PC-9 (cell line): ENCODE measurements at regions not wholly inside any gene's neighbourhood (a gene's known extent, or its start where the extent isn't known, plus 50 kb on each side); places are given as distances from the start of the nearest gene placed in this dataset.
A peak's percentile ranks its signal among the peaks of the same experiment; 100 is the strongest.

ENCODE experiments used
- BruUV-seq: library from RNA; stranded (reverse); fragments of 400-500 nt; replicated peaks from 2 replicates; lab custom pipeline; 2021; lab: Mats Ljungman, UMichigan
- CTCF ChIA-PET: fragments of 300-600 bp; sonication (Branson Sonifier 250); formaldehyde crosslinking; loops from one replicate; lab custom pipeline; 2022; ENCODE audit warnings: antibody characterized with exemption; lab: Charles Lee
- POLR2A ChIA-PET: fragments of 300-600 bp; sonication (Branson Sonifier 250); formaldehyde crosslinking; loops from one replicate; lab custom pipeline; 2022; ENCODE audit warnings: antibody characterized with exemption; ENCODE audit not compliant: unreplicated experiment; lab: Charles Lee
- DNase-seq, 2 experiments: peaks; one replicate each; pipeline versions ENCODE4 v3.0.0 to v3.0.0-alpha.2; 2015 to 2022; ENCODE audit warnings: mixed read lengths in 1 of 2
- H2AFZ ChIP-seq: fragments of 200-600 bp; sonication (generic); 2 replicates; pipeline ENCODE4 v1.8.1; 2017; ENCODE audit warnings: antibody characterized with exemption
- H3F3A ChIP-seq: fragments of 200-600 bp; sonication (generic); 2 replicates; pipeline ENCODE4 v1.8.1; 2017; ENCODE audit warnings: antibody characterized with exemption, mild to moderate bottlenecking, low read depth; ENCODE audit not compliant: insufficient read depth
- H3K27ac ChIP-seq: fragments of 200-600 bp; sonication (generic); 2 replicates; pipeline ENCODE4 v1.6.1; 2016; ENCODE audit warnings: mixed run types
- H3K27me3 ChIP-seq: fragments of 200-600 bp; sonication (generic); 2 replicates; pipeline ENCODE4 v1.6.1; 2016; ENCODE audit warnings: low read depth, mixed run types; ENCODE audit not compliant: insufficient read depth
- H3K36me3 ChIP-seq: fragments of 200-600 bp; sonication (generic); 2 replicates; pipeline ENCODE4 v1.6.1; 2016; ENCODE audit warnings: low read depth, mixed run types
- H3K4me1 ChIP-seq: fragments of 200-600 bp; sonication (generic); replicated peaks from 2 replicates; pipeline ENCODE4 v1.6.1; 2016; ENCODE audit warnings: mixed run types; ENCODE audit not compliant: insufficient read depth
- H3K4me2 ChIP-seq: fragments of 200-600 bp; sonication (generic); 2 replicates; pipeline ENCODE4 v1.6.1; 2017; ENCODE audit warnings: mixed run types
- H3K4me3 ChIP-seq: fragments of 200-600 bp; sonication (generic); 2 replicates; pipeline ENCODE4 v1.6.1; 2016; ENCODE audit warnings: mixed run types
- H3K79me2 ChIP-seq: fragments of 200-600 bp; sonication (generic); 2 replicates; pipeline ENCODE4 v1.6.1; 2017; ENCODE audit warnings: low read depth, mixed run types
- H3K9me2 ChIP-seq: fragments of 200-600 bp; sonication (generic); 2 replicates; pipeline ENCODE4 v1.8.1; 2017; ENCODE audit warnings: mild to moderate bottlenecking; ENCODE audit not compliant: insufficient read depth
- H3K9me3 ChIP-seq: fragments of 200-600 bp; sonication (generic); 2 replicates; pipeline ENCODE4 v1.8.1; 2016; ENCODE audit warnings: low read depth; ENCODE audit not compliant: insufficient read depth
- H4K20me1 ChIP-seq: fragments of 200-600 bp; sonication (generic); 2 replicates; pipeline ENCODE4 v1.8.1; 2017; ENCODE audit not compliant: insufficient read depth
- CTCF ChIP-seq: fragments of 200-600 bp; sonication (generic); conservative IDR thresholded peaks from 2 replicates; pipeline ENCODE4 v1.6.1; 2017; ENCODE audit warnings: mixed run types, antibody characterized with exemption, mild to moderate bottlenecking, moderate library complexity
- EZH2 ChIP-seq: fragments of 200-600 bp; sonication (generic); IDR thresholded peaks from 2 replicates; pipeline ENCODE4 v1.8.0; 2017; ENCODE audit warnings: antibody characterized with exemption, low read depth
- intact Hi-C: fragments of 100-400 bp; cut with micrococcal nuclease; formaldehyde crosslinking; loops from one replicate; pipeline ENCODE4 v1.10.0; 2022; ENCODE audit not compliant: unreplicated experiment

GRCh38 chr15:100757661-100758060 lies 122.0 kb upstream of the ALDH1A3 start:
- no peak for DNase-seq
- intact Hi-C loops = loop anchor here (2.0 kb wide), 2 partner anchors 25 to 45 kb away; no protein-coding TSS in a partner anchor
- 0 out of 2 replicates have a peak, but pooled peaks cover 7% of the 10 kb centered on the region for H3K9me3 ChIP-seq
- no peaks in the 10 kb centered on the region for H3K27me3 ChIP-seq
- peaks cover 42% of the 10 kb centered on the region for H3K4me1 ChIP-seq
- no peaks in the 10 kb centered on the region for H3K79me2 ChIP-seq
- CTCF ChIA-PET = no interaction called here
- BruUV-seq = no TSS peak
- POLR2A ChIA-PET = no interaction called here
- H3K4me2 ChIP-seq = no peak overlapping the region
- H4K20me1 ChIP-seq = no peaks in the 10 kb centered on the region
- H2AFZ ChIP-seq = no peak overlapping the region
- no peaks in the 10 kb centered on the region for H3K9me2 ChIP-seq
- no peak overlapping the region for H3K27ac ChIP-seq
- no peaks in the 10 kb centered on the region for H3K36me3 ChIP-seq
- H3F3A ChIP-seq = peaks cover 25% of the 10 kb centered on the region
- no peak overlapping the region for H3K4me3 ChIP-seq
- TF ChIP-seq CTCF = no peak
- TF ChIP-seq EZH2 = no peak

GRCh38 chr15:100758555-100758954 lies 121.1 kb upstream of the ALDH1A3 start:
- Histone ChIP-seq H3K4me1 (peaks cover 42% of the 10 kb centered on the region), H3K79me2 (no peaks in the 10 kb centered on the region), H3K9me2 (no peaks in the 10 kb centered on the region), H3K4me2 (peak overlapping the region; percentile 61; the same call in 1 of the 2 replicates), H3K27ac (peak overlapping the region; percentile 73), H4K20me1 (no peaks in the 10 kb centered on the region), H3K4me3 (no peak overlapping the region), H2AFZ (no peak overlapping the region), H3K27me3 (no peaks in the 10 kb centered on the region), H3K36me3 (no peaks in the 10 kb centered on the region), H3K9me3 (0 out of 2 replicates have a peak, but pooled peaks cover 7% of the 10 kb centered on the region), H3F3A (peaks cover 25% of the 10 kb centered on the region)
- CTCF ChIA-PET = no interaction called here
- POLR2A ChIA-PET = interaction anchor here (0.6 kb wide), 2 partner anchors 11 to 875 kb away, joined by 3 to 13 read pairs; no protein-coding TSS in a partner anchor
- BruUV-seq = no TSS peak
- intact Hi-C loops = loop anchor here (2.0 kb wide), 2 partner anchors 26 to 46 kb away; no protein-coding TSS in a partner anchor
- DNase-seq = no peak
- TF ChIP-seq EZH2 (no peak), CTCF (no peak)

- 0 out of 2 replicates have a peak, but pooled peaks cover 7% of the 10 kb centered on the region for H3K9me3 ChIP-seq
- TF ChIP-seq EZH2 (no peak), CTCF (no peak)
- H3K79me2 ChIP-seq = no peaks in the 10 kb centered on the region
- peaks cover 42% of the 10 kb centered on the region for H3K4me1 ChIP-seq
- BruUV-seq = no TSS peak
- H3K4me2 ChIP-seq = peak overlapping the region; percentile 61
- peak overlapping the region; percentile 73 for H3K27ac ChIP-seq
- intact Hi-C loops = loop anchor here (1.0 to 2.0 kb wide), 3 partner anchors 26 to 46 kb away; no protein-coding TSS in a partner anchor
- no peak for DNase-seq
- H2AFZ ChIP-seq = no peak overlapping the region
- H3F3A ChIP-seq = peaks cover 25% of the 10 kb centered on the region
- H3K4me3 ChIP-seq = no peak overlapping the region
- no peaks in the 10 kb centered on the region for H3K27me3 ChIP-seq
- POLR2A ChIA-PET = interaction anchor here (0.6 to 1.4 kb wide), 4 partner anchors 11 to 875 kb away, joined by 3 to 13 read pairs (median 6); no protein-coding TSS in a partner anchor
- no peaks in the 10 kb centered on the region for H3K9me2 ChIP-seq
- CTCF ChIA-PET = no interaction called here
- no peaks in the 10 kb centered on the region for H3K36me3 ChIP-seq
- no peaks in the 10 kb centered on the region for H4K20me1 ChIP-seq
Measured at GRCh38 chr15:100759106-100759505, 120.5 kb upstream of the ALDH1A3 start.
